ENCODE measurements at regions not wholly inside any gene's neighbourhood (a gene's known extent, or its start where the extent isn't known, plus 50 kb on each side); places are given as distances from the start of the nearest gene placed in this dataset.
"Not testable (repeated sequence)": the region's sequence is repeated elsewhere in the genome, so short reads cannot be mapped to it uniquely, and the experiment has no call there.

DNA sequence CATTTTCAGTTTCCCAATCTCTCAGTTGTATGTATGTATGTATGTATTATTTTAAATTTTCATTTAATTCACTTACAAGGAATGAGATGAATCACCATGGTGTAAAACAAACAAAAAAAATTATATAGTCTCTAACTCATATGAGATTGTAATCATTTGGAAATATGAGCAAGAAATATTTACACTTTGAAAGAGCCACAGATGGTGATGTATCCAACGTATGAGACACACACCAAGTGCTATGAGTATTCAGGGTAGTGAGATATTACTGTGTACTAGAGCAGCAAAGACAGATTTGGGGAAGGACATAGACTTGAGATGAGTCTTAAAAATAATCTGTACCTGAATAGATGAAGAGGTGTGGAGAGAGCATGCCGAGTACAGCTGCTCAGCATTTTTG is 1154.4 kb downstream of the RAPGEF2 start:
- no peak for DNase-seq

GRCh38 chr4:160265014-160265413 is 1162.1 kb downstream of the RAPGEF2 start:
- no peak for DNase-seq

GRCh38 chr4:160265836-160266235 is 1163.0 kb downstream of the RAPGEF2 start:
- no peak for DNase-seq

- DNase-seq: no peak
Observed at GRCh38 chr4:160276785-160277325, 1174.0 kb downstream of the RAPGEF2 start.

GRCh38 chr4:160283081-160283480 is 1180.2 kb downstream of the RAPGEF2 start:
- DNase-seq: no peak

GRCh38 chr4:160284516-160284915 is 1181.6 kb downstream of the RAPGEF2 start:
- DNase-seq: no peak

- no peak for DNase-seq
Observed at GRCh38 chr4:160286051-160286450, 1183.2 kb downstream of the RAPGEF2 start.

DNA sequence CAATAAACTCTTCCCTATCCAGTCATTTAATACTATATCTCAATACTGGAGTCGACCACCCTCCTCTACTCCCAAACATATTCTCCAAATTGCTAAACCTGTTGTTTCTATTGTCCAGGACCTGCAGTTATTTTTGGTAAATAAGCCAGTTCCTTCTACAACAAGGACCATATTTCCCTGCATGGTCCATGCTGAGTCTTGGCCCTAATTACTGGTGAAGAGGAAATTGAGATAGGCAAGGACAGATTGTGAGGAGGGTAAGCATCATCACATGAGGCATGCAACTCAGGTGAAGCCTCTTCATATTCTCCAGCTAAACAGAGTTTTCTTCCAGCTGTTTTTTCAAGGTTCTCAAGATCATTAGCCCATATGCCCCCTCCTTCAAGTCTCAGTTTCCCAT is 1193.6 kb downstream of the RAPGEF2 start:
- DNase-seq: no peak

GRCh38 chr4:160299177-160299576 is 1196.3 kb downstream of the RAPGEF2 start:
- DNase-seq: peak; percentile 45

DNA sequence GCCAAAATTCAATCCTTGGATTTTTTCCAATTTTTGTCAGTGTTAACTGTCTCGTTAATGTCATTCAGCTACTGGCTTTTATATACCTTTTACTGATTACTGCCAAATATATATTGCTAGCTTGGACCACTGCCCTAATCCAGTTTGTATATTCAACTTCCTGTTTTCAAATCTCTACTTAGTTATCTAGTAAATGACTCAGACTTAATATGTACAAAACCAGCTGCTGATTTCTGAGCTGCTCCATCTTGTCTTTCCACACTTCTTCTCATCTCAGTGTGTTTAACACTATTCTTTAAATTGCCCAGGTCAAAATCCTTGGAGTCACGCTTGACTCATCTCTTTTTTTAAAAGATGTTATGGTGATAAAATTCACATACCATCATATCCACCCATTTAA is 1196.7 kb downstream of the RAPGEF2 start:
- DNase-seq: peak; percentile 74

DNA sequence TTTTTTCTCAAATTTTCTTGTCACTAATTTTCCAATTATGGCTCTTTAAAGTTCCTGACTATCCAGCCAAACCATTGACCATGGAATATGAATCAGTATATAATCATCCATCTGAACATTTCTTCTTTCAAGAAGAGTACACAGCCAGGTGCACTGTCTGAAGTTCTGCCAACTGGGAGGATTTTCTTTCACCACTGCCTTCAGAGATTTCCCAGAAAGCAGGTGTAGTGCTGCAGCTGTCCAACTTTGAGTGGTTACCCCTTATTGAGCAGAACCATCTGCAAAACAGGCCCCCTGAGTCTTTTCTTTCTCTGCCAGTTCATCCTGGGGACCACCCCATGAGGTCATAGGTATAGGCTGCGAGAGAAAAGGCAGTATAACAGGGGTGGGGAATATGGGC is 1213.2 kb downstream of the RAPGEF2 start:
- DNase-seq: no peak

- peak; percentile 2 for DNase-seq
Observed at GRCh38 chr4:160318567-160319220, 1215.8 kb downstream of the RAPGEF2 start.

- no peak for DNase-seq
Observed at GRCh38 chr4:160319221-160319867, 1216.5 kb downstream of the RAPGEF2 start.

DNA sequence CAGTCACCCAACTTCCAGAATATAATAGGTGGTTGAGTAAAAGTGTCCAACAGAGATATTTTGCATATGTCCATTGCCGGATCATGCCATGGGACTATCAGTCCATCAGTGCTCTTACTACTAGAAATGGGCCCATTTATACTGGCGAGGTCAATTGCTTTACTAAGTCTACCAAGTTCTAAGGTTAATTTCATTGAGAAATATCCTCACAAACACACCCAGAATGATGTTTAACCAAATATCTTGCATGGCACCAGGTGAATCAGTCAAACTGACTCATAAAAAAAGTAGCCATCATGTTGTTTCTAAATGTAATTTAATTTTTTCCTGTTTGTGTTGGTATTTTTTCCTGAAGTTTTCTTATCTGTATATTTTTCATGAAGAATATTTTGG is 1217.0 kb downstream of the RAPGEF2 start:
- DNase-seq: no peak

- no peak for DNase-seq
Observed at GRCh38 chr4:160326110-160326509, 1223.2 kb downstream of the RAPGEF2 start.

GRCh38 chr4:160347197-160347596 is 1244.3 kb downstream of the RAPGEF2 start:
- DNase-seq: no peak

DNA sequence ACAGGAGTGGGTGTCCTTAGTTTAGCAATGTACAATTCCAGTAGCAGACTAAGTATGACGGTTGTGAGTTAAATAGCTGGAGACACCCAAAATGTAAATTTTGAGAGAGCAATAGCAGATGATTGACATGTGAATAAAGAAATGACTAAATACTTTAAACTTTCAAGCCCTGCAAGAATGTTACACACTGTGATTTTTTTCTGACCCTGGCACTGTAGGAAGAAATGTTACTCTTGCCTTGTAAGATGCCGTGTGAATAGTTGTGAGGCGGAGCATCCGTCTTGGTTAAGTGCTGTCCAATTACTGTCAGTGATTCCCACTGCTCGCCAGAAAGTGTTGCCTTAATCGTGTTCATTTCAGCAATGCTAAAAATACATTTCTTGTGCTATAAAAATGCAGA is 1248.1 kb downstream of the RAPGEF2 start:
- no peak for DNase-seq

DNA sequence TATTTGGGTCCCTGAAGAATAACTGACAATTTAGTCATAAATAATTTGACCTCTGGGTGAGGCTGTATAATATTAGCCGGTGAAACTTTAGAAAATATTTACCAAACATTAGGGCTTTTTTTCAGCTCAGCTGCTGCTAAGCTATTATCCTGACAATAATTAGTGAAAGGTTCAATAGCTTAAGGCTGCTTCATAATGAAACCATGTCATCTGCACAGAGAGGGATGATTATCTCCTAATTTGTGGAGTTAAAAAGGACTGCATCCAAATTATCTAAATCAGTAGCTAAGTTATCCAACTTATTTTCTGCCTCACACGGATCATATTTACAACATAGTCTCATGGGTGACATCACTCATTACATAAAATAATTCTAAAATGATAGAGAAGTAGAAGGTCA is 1249.8 kb downstream of the RAPGEF2 start:
- no peak for DNase-seq

DNA sequence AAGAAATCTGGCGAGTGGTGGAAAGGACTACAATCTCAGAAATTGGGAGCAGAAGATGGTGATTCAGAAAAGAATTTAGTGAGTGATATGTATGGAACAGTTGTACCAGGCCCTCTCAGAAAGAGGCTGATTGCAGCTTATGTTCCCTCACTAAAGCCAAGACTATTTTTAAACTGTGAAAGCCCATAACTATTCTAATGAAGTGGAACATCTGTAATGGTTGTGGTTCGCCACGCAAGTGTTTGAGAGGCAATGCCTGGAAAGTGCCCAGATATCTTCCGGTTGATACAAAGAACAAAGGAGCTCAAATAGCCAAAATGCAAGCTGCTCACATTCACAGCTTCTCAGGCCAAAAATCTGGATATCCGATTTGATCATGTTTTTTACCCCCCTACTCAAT is 1250.7 kb downstream of the RAPGEF2 start:
- no peak for DNase-seq

- DNase-seq: no peak
Observed at GRCh38 chr4:160362478-160362877, 1259.6 kb downstream of the RAPGEF2 start.

- no peak for DNase-seq
Observed at GRCh38 chr4:160364217-160364616, 1261.3 kb downstream of the RAPGEF2 start.

DNA sequence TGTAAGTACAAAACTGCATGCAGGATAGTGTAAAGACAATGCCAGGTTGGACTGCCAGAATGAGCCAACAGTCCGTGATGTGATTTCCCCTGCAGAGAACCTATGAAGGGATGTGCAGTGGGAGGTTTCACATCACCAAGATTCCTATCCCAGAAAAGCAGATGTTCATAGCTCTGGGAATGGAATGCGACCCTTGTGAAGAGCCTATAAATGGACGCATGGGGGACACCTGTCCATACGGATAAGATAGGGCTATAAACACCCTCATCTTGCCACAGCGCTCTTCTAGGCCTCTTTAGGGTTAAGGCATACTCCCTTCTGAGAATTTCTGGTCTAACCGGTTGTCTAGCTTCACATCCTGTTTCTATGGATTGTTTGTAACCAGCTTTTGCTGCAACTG is 1261.8 kb downstream of the RAPGEF2 start:
- not testable (repeated sequence) for DNase-seq

DNA sequence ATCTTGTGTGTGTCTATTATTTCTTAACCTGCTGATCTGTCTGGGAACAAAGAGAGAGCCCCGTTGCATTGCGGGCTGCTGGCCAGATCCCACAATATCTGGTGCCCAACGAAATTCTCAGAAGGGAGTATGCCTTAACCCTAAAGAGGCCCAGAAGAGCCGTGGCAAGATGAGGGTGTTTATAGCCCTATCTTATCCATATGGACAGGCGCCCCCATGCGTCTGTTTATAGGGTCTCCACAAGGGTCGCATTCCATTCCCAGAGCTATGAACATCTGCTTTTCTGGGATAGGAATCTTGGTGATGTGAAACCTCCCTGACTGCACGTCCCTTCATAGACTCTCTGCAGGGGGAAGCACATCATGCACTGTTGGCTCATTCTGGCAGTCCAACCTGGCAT is 1262.5 kb downstream of the RAPGEF2 start:
- DNase-seq: not testable (repeated sequence)

- DNase-seq: no peak
Observed at GRCh38 chr4:160370046-160370445, 1267.2 kb downstream of the RAPGEF2 start.

- no peak for DNase-seq
Observed at GRCh38 chr4:160371446-160371845, 1268.6 kb downstream of the RAPGEF2 start.
